CD4-positive, CD25-positive, alpha-beta regulatory T cell (primary cell): ENCODE measurements at regions not wholly inside any gene's neighbourhood (a gene's known extent, or its start where the extent isn't known, plus 50 kb on each side); places are given as distances from the start of the nearest gene placed in this dataset.
"Not testable (repeated sequence)": the region's sequence is repeated elsewhere in the genome, so short reads cannot be mapped to it uniquely, and the experiment has no call there.

Source experiments
- ATAC-seq, 2 donors: fragments of 150-1000 bp; cut with Tn5 transposase; one replicate each; pipeline ENCODE4 v1.10.0; 2021; ENCODE audit warnings: low read depth in 2 of 2, moderate number of reproducible peaks in 2 of 2, moderate library complexity in 1 of 2
- DNase-seq, 3 donors: peaks; one replicate each; pipeline versions ENCODE4 v3.0.0 to v3.0.0-alpha.2; 2012 to 2022; ENCODE audit warnings: mixed read lengths in 1 of 3
- H3K27ac ChIP-seq: one replicate; pipeline ENCODE4 v1.7.0; 2013; ENCODE audit warnings: mild to moderate bottlenecking, low read length; ENCODE audit not compliant: insufficient read depth, poor library complexity, severe bottlenecking
- H3K27me3 ChIP-seq: one replicate; pipeline ENCODE4 v1.7.0; 2013; ENCODE audit warnings: low read length; ENCODE audit not compliant: control insufficient read depth, insufficient read depth
- H3K36me3 ChIP-seq: one replicate; pipeline ENCODE4 v1.7.0; 2013; ENCODE audit warnings: mild to moderate bottlenecking, low read length, moderate library complexity; ENCODE audit not compliant: control insufficient read depth, insufficient read depth
- H3K4me1 ChIP-seq: 2 replicates; pipeline ENCODE4 v1.7.0; 2013; ENCODE audit warnings: mild to moderate bottlenecking, low read length; ENCODE audit not compliant: insufficient read depth, control insufficient read depth, poor library complexity, severe bottlenecking
- H3K4me3 ChIP-seq: one replicate; pipeline ENCODE4 v1.7.0; 2013; ENCODE audit warnings: low read depth, mild to moderate bottlenecking, low read length, moderate library complexity
- H3K9me3 ChIP-seq, 2 experiments: 1 replicate in 1 of 2; 2 replicates in 1 of 2; pipeline ENCODE4 v1.7.0; 2013; ENCODE audit warnings: low read length in 2 of 2, mild to moderate bottlenecking in 1 of 2, moderate library complexity in 1 of 2; ENCODE audit not compliant: control insufficient read depth in 2 of 2
- H3K27ac Mint-ChIP-seq, 3 donors: one replicate each; pipeline ENCODE4 v1.8.0; 2020 to 2022; ENCODE audit warnings: mild to moderate bottlenecking in 3 of 3, mixed read lengths in 3 of 3, moderate library complexity in 2 of 3
- H3K27me3 Mint-ChIP-seq: one replicate; pipeline ENCODE4 v1.8.0; 2022; ENCODE audit warnings: mild to moderate bottlenecking, mixed read lengths
- H3K36me3 Mint-ChIP-seq: one replicate; pipeline ENCODE4 v1.8.0; 2020; ENCODE audit warnings: mixed read lengths
- H3K4me1 Mint-ChIP-seq, 4 donors: one replicate each; pipeline ENCODE4 v1.8.0; 2020 to 2022; ENCODE audit warnings: mixed read lengths in 4 of 4, mild to moderate bottlenecking in 1 of 4
- H3K4me3 Mint-ChIP-seq, 4 donors: one replicate each; pipeline ENCODE4 v1.8.0; 2020 to 2022; ENCODE audit warnings: mild to moderate bottlenecking in 4 of 4, mixed read lengths in 4 of 4, moderate library complexity in 3 of 4
- H3K9me3 Mint-ChIP-seq, 7 donors: one replicate each; pipeline ENCODE4 v1.8.0; 2020 to 2022; ENCODE audit warnings: mixed read lengths in 7 of 7, mild to moderate bottlenecking in 3 of 7, moderate library complexity in 2 of 7

DNA sequence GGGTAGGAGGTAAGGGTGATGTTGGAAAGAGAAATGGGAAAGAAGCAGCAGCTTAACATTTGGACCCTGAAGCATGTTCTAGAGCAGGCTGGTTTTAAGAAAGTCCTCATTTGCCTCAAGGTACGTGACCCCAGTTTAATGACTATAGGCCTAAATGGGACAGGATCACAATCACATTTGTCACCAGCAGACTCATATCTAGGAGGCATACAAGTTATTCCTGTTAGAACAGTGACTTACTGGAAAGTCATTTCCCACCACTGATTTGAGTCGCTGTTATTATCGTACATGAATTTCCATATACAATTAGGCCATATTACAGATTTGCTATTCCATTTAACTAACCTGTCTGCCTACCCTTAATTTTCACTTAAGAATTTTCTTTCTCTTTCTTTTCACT lies 326.1 kb downstream of the DAD1 start:
- Histone ChIP-seq H3K9me3 (no peaks in the 10 kb centered on the region), H3K27me3 (no peaks in the 10 kb centered on the region), H3K36me3 (no peaks in the 10 kb centered on the region), H3K4me1 (no peaks in the 10 kb centered on the region), H3K27ac (no peak overlapping the region), H3K4me3 (no peak overlapping the region)
- ATAC-seq (no peak), DNase-seq (no peak)
- Mint-ChIP-seq H3K4me3 (no peak overlapping the region), H3K36me3 (no peaks in the 10 kb centered on the region), H3K27me3 (no peaks in the 10 kb centered on the region), H3K4me1 (peaks cover 0 to 4% (median 0%) of the 10 kb centered on the region in 4 donors), H3K9me3 (peaks cover 0 to 1% (median 0%) of the 10 kb centered on the region in 7 donors), H3K27ac (no peak overlapping the region)

DNA sequence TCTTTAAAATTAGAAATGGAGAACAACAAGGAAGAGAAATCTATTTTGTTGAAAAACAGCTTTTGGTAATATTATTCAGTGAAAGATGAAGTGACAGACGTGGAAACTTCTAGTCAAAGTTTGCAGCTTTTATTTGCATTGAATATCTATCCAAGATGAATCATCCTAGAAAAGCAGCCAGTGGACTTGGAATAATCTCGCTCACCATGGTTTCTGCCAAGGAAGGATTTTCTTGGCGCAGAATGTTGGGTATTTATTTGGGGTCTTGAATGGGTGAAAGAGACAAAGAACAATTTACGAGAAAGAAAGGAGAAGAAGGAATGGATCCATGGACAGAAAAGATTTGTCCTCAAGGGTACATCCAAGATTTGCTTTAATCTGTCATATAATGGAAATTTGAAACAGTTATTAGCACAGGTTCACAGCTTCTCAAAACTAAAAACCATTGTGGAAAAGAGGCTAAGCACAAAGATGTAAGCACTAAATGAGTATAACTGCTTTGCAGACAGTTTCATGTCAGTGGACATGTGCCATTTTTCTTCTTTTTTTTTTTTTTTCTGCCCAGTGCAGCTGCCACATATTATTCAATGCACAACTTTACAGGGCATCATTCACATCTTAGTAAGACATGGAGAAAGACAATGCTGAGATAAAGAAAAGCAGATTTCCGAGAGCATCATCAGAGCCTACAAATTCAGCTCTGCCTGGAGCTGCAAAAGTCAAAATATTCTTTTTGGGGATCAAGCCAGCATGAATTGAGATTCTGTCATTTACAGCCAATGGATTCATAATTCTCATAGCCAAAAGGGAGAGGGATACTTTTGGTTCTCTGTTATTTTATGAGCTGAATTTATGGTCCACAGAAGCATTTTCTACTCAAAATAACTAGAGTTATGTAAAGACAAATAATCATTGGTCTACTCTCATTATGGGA lies 333.7 kb downstream of the DAD1 start:
- H3K4me3 Mint-ChIP-seq = no peak overlapping the region
- no peaks in the 10 kb centered on the region for H3K4me1 ChIP-seq
- no peaks in the 10 kb centered on the region for H3K36me3 Mint-ChIP-seq
- no peak overlapping the region for H3K4me3 ChIP-seq
- no peaks in the 10 kb centered on the region for H3K27me3 Mint-ChIP-seq
- ATAC-seq = no peak
- H3K4me1 Mint-ChIP-seq = no peaks in the 10 kb centered on the region
- no peaks in the 10 kb centered on the region for H3K9me3 ChIP-seq
- H3K27me3 ChIP-seq = no peaks in the 10 kb centered on the region
- no peak overlapping the region for H3K27ac Mint-ChIP-seq
- H3K9me3 Mint-ChIP-seq = no peaks in the 10 kb centered on the region
- no peak for DNase-seq
- no peaks in the 10 kb centered on the region for H3K36me3 ChIP-seq
- H3K27ac ChIP-seq = no peak overlapping the region

DNA sequence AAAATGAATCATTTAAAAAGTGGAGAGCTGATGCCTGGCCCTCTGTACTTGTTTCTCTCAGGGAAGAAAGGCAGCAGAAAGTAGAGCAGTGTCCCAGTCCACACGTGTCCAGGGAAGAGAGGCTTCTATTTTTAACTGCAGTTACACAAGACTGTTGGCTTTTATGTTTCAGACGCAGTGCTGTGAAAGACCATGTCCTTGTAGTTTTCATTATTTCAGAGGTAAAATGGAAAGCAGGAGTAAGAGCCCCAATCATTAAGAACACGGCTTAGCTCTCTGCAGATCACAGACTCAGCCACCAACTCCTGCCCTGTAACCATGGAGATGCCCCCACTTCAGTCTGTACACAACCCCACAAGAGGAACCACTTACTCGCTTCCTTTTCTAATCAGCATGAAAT lies 336.3 kb downstream of the DAD1 start:
- Histone ChIP-seq H3K4me3 (no peak overlapping the region), H3K4me1 (no peaks in the 10 kb centered on the region), H3K9me3 (no peaks in the 10 kb centered on the region), H3K36me3 (no peaks in the 10 kb centered on the region), H3K27me3 (no peaks in the 10 kb centered on the region), H3K27ac (no peak overlapping the region)
- H3K4me1 Mint-ChIP-seq = no peaks in the 10 kb centered on the region
- no peak for ATAC-seq
- DNase-seq = no peak
- H3K27ac Mint-ChIP-seq = no peak overlapping the region
- no peak overlapping the region for H3K4me3 Mint-ChIP-seq
- no peaks in the 10 kb centered on the region for H3K27me3 Mint-ChIP-seq
- no peaks in the 10 kb centered on the region for H3K9me3 Mint-ChIP-seq
- no peaks in the 10 kb centered on the region for H3K36me3 Mint-ChIP-seq

- no peak overlapping the region for H3K27ac Mint-ChIP-seq
- DNase-seq (no peak), ATAC-seq (no peak)
- Histone ChIP-seq H3K36me3 (no peaks in the 10 kb centered on the region), H3K4me3 (no peak overlapping the region), H3K27me3 (no peaks in the 10 kb centered on the region), H3K27ac (no peak overlapping the region), H3K9me3 (no peaks in the 10 kb centered on the region), H3K4me1 (no peaks in the 10 kb centered on the region)
- H3K27me3 Mint-ChIP-seq = no peaks in the 10 kb centered on the region
- no peaks in the 10 kb centered on the region for H3K9me3 Mint-ChIP-seq
- H3K4me1 Mint-ChIP-seq = no peaks in the 10 kb centered on the region
- no peaks in the 10 kb centered on the region for H3K36me3 Mint-ChIP-seq
- no peak overlapping the region for H3K4me3 Mint-ChIP-seq
These were observed 337.9 kb downstream of the DAD1 start for GRCh38 chr14:22251090-22251489.

DNA sequence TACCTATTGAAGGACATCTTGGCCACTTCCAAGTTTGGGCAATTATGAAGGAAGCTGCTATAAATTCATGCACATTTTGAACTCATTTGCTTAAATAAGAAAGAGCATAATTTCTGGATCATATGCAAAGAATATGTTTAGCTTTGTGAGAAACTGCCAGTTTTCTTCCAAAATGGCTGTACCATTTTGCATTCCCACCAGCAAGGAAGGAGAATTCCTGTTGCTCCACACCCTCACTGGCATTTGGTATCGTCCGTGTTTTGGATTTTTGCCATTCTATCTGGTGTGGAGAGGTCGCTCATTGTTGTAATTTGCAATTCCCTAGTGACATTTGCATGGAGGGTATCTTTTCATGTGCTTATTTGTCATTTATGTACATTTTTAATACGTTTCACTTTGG lies 339.3 kb downstream of the DAD1 start:
- no peaks in the 10 kb centered on the region for H3K9me3 ChIP-seq
- no peak overlapping the region for H3K4me3 ChIP-seq
- no peaks in the 10 kb centered on the region for H3K4me1 ChIP-seq
- H3K4me3 Mint-ChIP-seq = no peak overlapping the region
- no peaks in the 10 kb centered on the region for H3K4me1 Mint-ChIP-seq
- no peaks in the 10 kb centered on the region for H3K27me3 ChIP-seq
- H3K9me3 Mint-ChIP-seq = no peaks in the 10 kb centered on the region
- DNase-seq (no peak), ATAC-seq (no peak)
- H3K27me3 Mint-ChIP-seq = no peaks in the 10 kb centered on the region
- no peaks in the 10 kb centered on the region for H3K36me3 Mint-ChIP-seq
- no peaks in the 10 kb centered on the region for H3K36me3 ChIP-seq
- H3K27ac Mint-ChIP-seq = no peak overlapping the region
- no peak overlapping the region for H3K27ac ChIP-seq

GRCh38 chr14:22243971-22244581 lies 344.9 kb downstream of the DAD1 start:
- DNase-seq = no peak
- Histone ChIP-seq H3K27ac (no peak overlapping the region), H3K4me1 (no peaks in the 10 kb centered on the region), H3K9me3 (no peaks in the 10 kb centered on the region), H3K36me3 (no peaks in the 10 kb centered on the region), H3K4me3 (no peak overlapping the region), H3K27me3 (no peaks in the 10 kb centered on the region)
- Mint-ChIP-seq H3K27ac (no peak overlapping the region), H3K4me1 (no peaks in the 10 kb centered on the region), H3K27me3 (no peaks in the 10 kb centered on the region), H3K9me3 (no peaks in the 10 kb centered on the region), H3K36me3 (no peaks in the 10 kb centered on the region), H3K4me3 (no peak overlapping the region)
- ATAC-seq = no peak

DNA sequence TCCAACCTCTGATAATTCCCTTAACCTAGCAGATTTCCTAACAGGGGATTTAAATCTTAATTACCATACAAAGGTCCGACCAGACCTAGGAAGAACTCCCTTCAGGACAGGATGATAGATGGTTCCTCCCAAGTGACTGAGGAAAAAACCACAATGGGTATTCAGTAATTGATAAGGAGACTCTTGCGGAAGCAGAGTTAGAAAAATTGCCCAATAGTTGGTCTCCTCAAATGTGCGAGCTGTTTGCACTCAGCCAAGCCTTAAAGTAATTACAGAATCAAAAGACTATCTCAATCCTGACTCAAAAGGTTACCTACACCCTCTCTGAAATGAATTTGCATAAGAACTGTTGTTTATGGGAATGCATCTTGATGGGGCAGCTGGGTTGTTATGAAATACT lies 350.7 kb downstream of the DAD1 start:
- not testable (repeated sequence) for H3K4me3 ChIP-seq, ATAC-seq, H3K9me3 Mint-ChIP-seq, H3K27ac Mint-ChIP-seq, H3K27me3 Mint-ChIP-seq, H3K27ac ChIP-seq, H3K9me3 ChIP-seq, H3K36me3 Mint-ChIP-seq, H3K4me3 Mint-ChIP-seq, H3K36me3 ChIP-seq, H3K27me3 ChIP-seq, H3K4me1 Mint-ChIP-seq, DNase-seq, H3K4me1 ChIP-seq

DNA sequence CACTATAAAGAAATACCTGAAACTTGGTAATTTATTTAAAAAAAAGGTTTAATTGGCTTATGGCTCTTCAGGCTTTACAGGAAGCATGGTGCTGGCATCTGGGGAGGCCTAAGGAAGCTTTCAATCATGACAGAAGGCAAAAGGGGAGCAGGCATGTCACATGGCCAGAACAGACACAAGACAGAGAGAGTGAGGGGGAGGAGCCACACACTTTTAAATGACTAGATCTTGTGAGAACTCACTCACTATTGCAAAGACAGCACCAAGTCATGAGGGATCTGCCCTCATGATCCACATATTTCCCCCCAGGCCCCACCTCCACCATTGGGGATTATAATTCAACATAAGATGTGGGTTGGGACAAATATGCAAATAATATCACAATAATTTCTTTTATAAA lies 355.6 kb downstream of the DAD1 start:
- H3K9me3 Mint-ChIP-seq = no peaks in the 10 kb centered on the region
- H3K36me3 Mint-ChIP-seq = no peaks in the 10 kb centered on the region
- Histone ChIP-seq H3K27me3 (no peaks in the 10 kb centered on the region), H3K36me3 (no peaks in the 10 kb centered on the region), H3K4me3 (no peak overlapping the region), H3K9me3 (no peaks in the 10 kb centered on the region), H3K4me1 (no peaks in the 10 kb centered on the region), H3K27ac (no peak overlapping the region)
- DNase-seq (no peak), ATAC-seq (no peak)
- peak overlapping the region in 1 of 3 donors; percentile 69 for H3K27ac Mint-ChIP-seq
- peaks cover 0 to 15% (median 3%) of the 10 kb centered on the region in 4 donors for H3K4me1 Mint-ChIP-seq
- H3K27me3 Mint-ChIP-seq = no peaks in the 10 kb centered on the region
- no peak overlapping the region for H3K4me3 Mint-ChIP-seq
